Fibroblast of lung (primary cell): ENCODE measurements at regions not wholly inside any gene's neighbourhood (a gene's known extent, or its start where the extent isn't known, plus 50 kb on each side); places are given as distances from the start of the nearest gene placed in this dataset.

Experiments used
- DNase-seq, 2 donors: peaks; one replicate each; pipeline versions ENCODE4 v3.0.0 to v3.0.0-alpha.2; 2010; ENCODE audit warnings: low read depth in 2 of 2
- H2AFZ ChIP-seq: 2 replicates; pipeline ENCODE4 v1.5.1; 2012; ENCODE audit warnings: low read length, control low read depth, inconsistent platforms
- H3K27ac ChIP-seq: 2 replicates; pipeline ENCODE4 v1.5.1; 2011; ENCODE audit warnings: low read length, control low read depth; ENCODE audit not compliant: insufficient read depth
- H3K27me3 ChIP-seq: 2 replicates; pipeline ENCODE4 v1.5.1; 2011; ENCODE audit warnings: mild to moderate bottlenecking, low read length; ENCODE audit not compliant: control insufficient read depth, insufficient read depth
- H3K36me3 ChIP-seq: 2 replicates; pipeline ENCODE4 v1.5.1; 2011; ENCODE audit warnings: low read length; ENCODE audit not compliant: control insufficient read depth, insufficient read depth
- H3K4me1 ChIP-seq: 2 replicates; pipeline ENCODE4 v1.5.1; 2011; ENCODE audit warnings: low read length; ENCODE audit not compliant: control insufficient read depth, insufficient read depth; ENCODE audit errors: extremely low read depth
- H3K4me2 ChIP-seq: 2 replicates; pipeline ENCODE4 v1.5.1; 2011; ENCODE audit warnings: low read length, control low read depth; ENCODE audit not compliant: insufficient read depth; ENCODE audit errors: extremely low read depth
- H3K4me3 ChIP-seq, 4 experiments: fragments of 200-600 bp in 1 of 4; sonication (generic) in 1 of 4; replicated peaks in 1 of 4; 2 replicates each; pipeline ENCODE4 v1.5.1; 2011 to 2016; ENCODE audit warnings: low read length in 4 of 4, low read depth in 3 of 4, mild to moderate bottlenecking in 3 of 4, control low read depth in 2 of 4, inconsistent platforms in 1 of 4, mixed read lengths in 1 of 4; ENCODE audit not compliant: insufficient read depth in 1 of 4; ENCODE audit errors: control extremely low read depth in 1 of 4
- H3K79me2 ChIP-seq: 2 replicates; pipeline ENCODE4 v1.5.1; 2012; ENCODE audit warnings: mild to moderate bottlenecking, low read length, inconsistent platforms; ENCODE audit not compliant: control insufficient read depth, insufficient read depth
- H3K9ac ChIP-seq: 2 replicates; pipeline ENCODE4 v1.5.1; 2011; ENCODE audit warnings: mild to moderate bottlenecking, low read length, control low read depth; ENCODE audit not compliant: insufficient read depth
- H3K9me3 ChIP-seq: 2 replicates; pipeline ENCODE4 v1.5.1; 2012; ENCODE audit warnings: low read depth, low read length; ENCODE audit not compliant: control insufficient read depth, insufficient read depth
- H4K20me1 ChIP-seq: 2 replicates; pipeline ENCODE4 v1.5.1; 2011; ENCODE audit warnings: low read length; ENCODE audit not compliant: control insufficient read depth, insufficient read depth; ENCODE audit errors: extremely low read depth
- CTCF ChIP-seq, 2 donors: IDR thresholded peaks in 1 of 2; conservative IDR thresholded peaks in 1 of 2; 1 replicate in 1 of 2; 2 replicates in 1 of 2; pipeline ENCODE4 v1.5.1; 2011 to 2012; ENCODE audit warnings: low read length in 2 of 2, control low read depth in 1 of 2, inconsistent platforms in 1 of 2, low read depth in 1 of 2, mild to moderate bottlenecking in 1 of 2
- EZH2 ChIP-seq: IDR thresholded peaks from 2 replicates; pipeline ENCODE4 v1.5.1; 2012; ENCODE audit warnings: low read length, control low read depth, mild to moderate bottlenecking; ENCODE audit errors: missing control alignments

GRCh38 chr6:114521926-114522325, 179.1 kb upstream of the HS3ST5 start:
- Histone ChIP-seq H3K27me3 (no peaks in the 10 kb centered on the region), H3K79me2 (no peaks in the 10 kb centered on the region), H3K9ac (no peak overlapping the region), H3K27ac (no peak overlapping the region), H3K4me3 (no peak overlapping the region), H3K36me3 (no peaks in the 10 kb centered on the region), H3K9me3 (no peaks in the 10 kb centered on the region), H3K4me2 (no peak overlapping the region), H3K4me1 (no peaks in the 10 kb centered on the region), H4K20me1 (no peaks in the 10 kb centered on the region), H2AFZ (no peak overlapping the region)
- TF ChIP-seq EZH2 (no peak), CTCF (conservative IDR thresholded peaks at IDR 0.05 in 1 of 2, IDR thresholded peaks at IDR 0.05 in 1 of 2; ENCODE audit: low read depth in 1 of 2, low read length in 2 of 2) (no peak)
- no peak for DNase-seq

GRCh38 chr6:114520976-114521375, 178.2 kb upstream of the HS3ST5 start:
- no peaks in the 10 kb centered on the region for H3K27me3 ChIP-seq
- no peak overlapping the region for H3K4me2 ChIP-seq
- H4K20me1 ChIP-seq, result no peaks in the 10 kb centered on the region
- no peak overlapping the region for H2AFZ ChIP-seq
- no peak overlapping the region for H3K27ac ChIP-seq
- H3K79me2 ChIP-seq, result no peaks in the 10 kb centered on the region
- DNase-seq, result no peak
- no peaks in the 10 kb centered on the region for H3K9me3 ChIP-seq
- H3K4me3 ChIP-seq, result no peak overlapping the region
- H3K4me1 ChIP-seq, result no peaks in the 10 kb centered on the region
- no peak overlapping the region for H3K9ac ChIP-seq
- TF ChIP-seq CTCF (conservative IDR thresholded peaks at IDR 0.05 in 1 of 2, IDR thresholded peaks at IDR 0.05 in 1 of 2; ENCODE audit: low read depth in 1 of 2, low read length in 2 of 2) (no peak), EZH2 (no peak)
- H3K36me3 ChIP-seq, result no peaks in the 10 kb centered on the region

GRCh38 chr6:114514170-114514569, 171.3 kb upstream of the HS3ST5 start:
- no peaks in the 10 kb centered on the region for H3K9me3 ChIP-seq
- H3K4me3 ChIP-seq, result no peak overlapping the region
- H3K27me3 ChIP-seq, result no peaks in the 10 kb centered on the region
- DNase-seq, result no peak
- no peak overlapping the region for H3K9ac ChIP-seq
- H3K36me3 ChIP-seq, result no peaks in the 10 kb centered on the region
- H2AFZ ChIP-seq, result no peak overlapping the region
- H4K20me1 ChIP-seq, result no peaks in the 10 kb centered on the region
- H3K79me2 ChIP-seq, result no peaks in the 10 kb centered on the region
- no peak for TF ChIP-seq EZH2
- no peak for TF ChIP-seq CTCF (conservative IDR thresholded peaks at IDR 0.05 in 1 of 2, IDR thresholded peaks at IDR 0.05 in 1 of 2; ENCODE audit: low read depth in 1 of 2, low read length in 2 of 2)
- H3K4me1 ChIP-seq, result no peaks in the 10 kb centered on the region
- H3K4me2 ChIP-seq, result no peak overlapping the region
- H3K27ac ChIP-seq, result no peak overlapping the region
